ENCODE measurements at regions not wholly inside any gene's neighbourhood (a gene's known extent, or its start where the extent isn't known, plus 50 kb on each side); places are given as distances from the start of the nearest gene placed in this dataset.

GRCh38 chr5:173697931-173698579, 81.6 kb upstream of the BOD1 start:
- no peak for TF ChIP-seq JUN (CRISPR knock-in tag; IDR thresholded peaks at IDR 0.05)
- no peak for TF ChIP-seq RELA (CRISPR knock-in tag; IDR thresholded peaks at IDR 0.05; ENCODE audit: borderline replicate concordance)
- no peak for TF ChIP-seq CTCF (IDR thresholded peaks at IDR 0.05)
- no peak for TF ChIP-seq TCF7 (CRISPR knock-in tag; IDR thresholded peaks at IDR 0.05; ENCODE audit: low read depth)

Data from WTC11 (cell line).